ENCODE measurements at regions not wholly inside any gene's neighbourhood (a gene's known extent, or its start where the extent isn't known, plus 50 kb on each side); places are given as distances from the start of the nearest gene placed in this dataset.

DNA sequence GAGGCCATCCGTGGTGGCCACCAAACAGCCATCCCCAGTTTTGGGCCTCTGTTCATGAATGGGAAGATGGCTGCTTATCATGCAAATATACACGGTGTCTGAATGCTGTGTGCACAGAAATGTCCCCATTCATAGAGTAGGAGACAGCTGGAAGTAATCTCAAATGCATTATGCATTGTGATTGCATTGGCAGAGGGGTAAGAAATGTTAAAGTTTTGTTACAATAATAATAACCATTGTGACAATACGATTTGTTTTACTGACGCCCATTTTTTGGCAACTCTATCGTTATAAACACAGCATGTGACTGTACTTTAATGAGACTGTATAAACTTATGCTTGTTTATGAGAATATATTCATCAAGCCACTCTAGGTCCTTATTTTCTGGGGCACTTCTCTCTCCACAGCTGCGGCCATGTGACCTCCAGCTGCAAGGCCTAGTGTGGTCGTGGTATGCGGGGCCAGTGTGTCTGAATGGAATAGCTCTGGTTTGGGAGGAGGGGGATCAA lies 474.3 kb downstream of the VRK1 start:
- Histone ChIP-seq H3K27ac (ENCODE audit: extremely low read depth, low read depth, low read length) (no peak overlapping the region), H3K36me3 (ENCODE audit: control insufficient read depth in 2 of 2, insufficient read depth in 1 of 2, low read length in 2 of 2) (no peaks in the 10 kb centered on the region), H3K9me3 (ENCODE audit: control insufficient read depth, insufficient read depth, low read depth, low read length) (no peaks in the 10 kb centered on the region), H3K4me3 (ENCODE audit: low read depth, low read length) (no peak overlapping the region), H3K4me1 (ENCODE audit: control insufficient read depth, insufficient read depth, low read length) (no peaks in the 10 kb centered on the region)
- TF ChIP-seq ZNF324 (tag by site-specific recombination; IDR thresholded peaks at IDR 0.05): no peak
- TF ChIP-seq, protein P1, sequence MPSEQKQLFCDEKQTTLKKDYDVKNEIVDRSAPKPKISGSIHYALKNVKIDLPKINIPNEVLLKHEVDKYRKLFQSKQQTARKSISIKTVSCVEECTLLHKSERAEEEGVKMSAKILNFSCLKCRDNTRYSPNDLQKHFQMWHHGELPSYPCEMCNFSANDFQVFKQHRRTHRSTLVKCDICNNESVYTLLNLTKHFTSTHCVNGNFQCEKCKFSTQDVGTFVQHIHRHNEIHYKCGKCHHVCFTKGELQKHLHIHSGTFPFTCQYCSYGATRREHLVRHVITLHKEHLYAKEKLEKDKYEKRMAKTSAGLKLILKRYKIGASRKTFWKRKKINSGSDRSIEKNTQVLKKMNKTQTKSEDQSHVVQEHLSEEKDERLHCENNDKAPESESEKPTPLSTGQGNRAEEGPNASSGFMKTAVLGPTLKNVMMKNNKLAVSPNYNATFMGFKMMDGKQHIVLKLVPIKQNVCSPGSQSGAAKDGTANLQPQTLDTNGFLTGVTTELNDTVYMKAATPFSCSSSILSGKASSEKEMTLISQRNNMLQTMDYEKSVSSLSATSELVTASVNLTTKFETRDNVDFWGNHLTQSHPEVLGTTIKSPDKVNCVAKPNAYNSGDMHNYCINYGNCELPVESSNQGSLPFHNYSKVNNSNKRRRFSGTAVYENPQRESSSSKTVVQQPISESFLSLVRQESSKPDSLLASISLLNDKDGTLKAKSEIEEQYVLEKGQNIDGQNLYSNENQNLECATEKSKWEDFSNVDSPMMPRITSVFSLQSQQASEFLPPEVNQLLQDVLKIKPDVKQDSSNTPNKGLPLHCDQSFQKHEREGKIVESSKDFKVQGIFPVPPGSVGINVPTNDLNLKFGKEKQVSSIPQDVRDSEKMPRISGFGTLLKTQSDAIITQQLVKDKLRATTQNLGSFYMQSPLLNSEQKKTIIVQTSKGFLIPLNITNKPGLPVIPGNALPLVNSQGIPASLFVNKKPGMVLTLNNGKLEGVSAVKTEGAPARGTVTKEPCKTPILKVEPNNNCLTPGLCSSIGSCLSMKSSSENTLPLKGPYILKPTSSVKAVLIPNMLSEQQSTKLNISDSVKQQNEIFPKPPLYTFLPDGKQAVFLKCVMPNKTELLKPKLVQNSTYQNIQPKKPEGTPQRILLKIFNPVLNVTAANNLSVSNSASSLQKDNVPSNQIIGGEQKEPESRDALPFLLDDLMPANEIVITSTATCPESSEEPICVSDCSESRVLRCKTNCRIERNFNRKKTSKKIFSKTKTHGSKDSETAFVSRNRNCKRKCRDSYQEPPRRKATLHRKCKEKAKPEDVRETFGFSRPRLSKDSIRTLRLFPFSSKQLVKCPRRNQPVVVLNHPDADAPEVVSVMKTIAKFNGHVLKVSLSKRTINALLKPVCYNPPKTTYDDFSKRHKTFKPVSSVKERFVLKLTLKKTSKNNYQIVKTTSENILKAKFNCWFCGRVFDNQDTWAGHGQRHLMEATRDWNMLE (tag by site-specific recombination; conservative IDR thresholded peaks at IDR 0.05; ENCODE audit: low read depth): no peak
- TF ChIP-seq ZNF660 (tag by site-specific recombination; IDR thresholded peaks at IDR 0.05): no peak
- ChIA-PET CTCF (no interaction called here), POLR2A (no interaction called here)

DNA sequence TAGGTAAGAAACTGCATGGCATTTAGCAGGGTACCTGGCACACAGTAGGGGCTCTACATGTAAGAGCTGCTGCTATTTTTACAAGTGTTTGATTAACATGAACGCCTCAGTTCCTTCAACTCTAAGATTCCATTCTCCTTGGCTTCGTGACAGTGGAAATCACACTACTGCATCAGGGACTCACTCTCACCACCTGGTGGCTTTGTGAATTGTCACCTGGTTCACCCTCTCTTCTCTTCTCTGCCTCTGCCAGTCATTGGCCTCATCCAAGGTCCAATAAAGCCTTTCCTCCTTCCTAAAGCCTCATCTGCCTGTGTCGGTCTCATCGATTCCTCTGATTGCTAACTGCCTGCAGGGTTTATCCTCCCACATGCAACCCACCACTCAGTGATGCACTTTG lies 476.4 kb downstream of the VRK1 start:
- POLR2A ChIA-PET: no interaction called here
- Histone ChIP-seq H3K27ac (ENCODE audit: extremely low read depth, low read depth, low read length) (no peak overlapping the region), H3K36me3 (ENCODE audit: control insufficient read depth in 2 of 2, insufficient read depth in 1 of 2, low read length in 2 of 2) (no peaks in the 10 kb centered on the region), H3K4me1 (ENCODE audit: control insufficient read depth, insufficient read depth, low read length) (no peaks in the 10 kb centered on the region), H3K4me3 (ENCODE audit: low read depth, low read length) (no peak overlapping the region), H3K9me3 (ENCODE audit: control insufficient read depth, insufficient read depth, low read depth, low read length) (no peaks in the 10 kb centered on the region)
- TF ChIP-seq ZNF266 (tag by site-specific recombination; IDR thresholded peaks at IDR 0.05; ENCODE audit: low read depth) (no peak), ZFHX2 (tag by site-specific recombination; conservative IDR thresholded peaks at IDR 0.05) (no peak), HOXC10 (CRISPR knock-in tag; IDR thresholded peaks at IDR 0.05) (no peak), ZFP69B (tag by site-specific recombination; IDR thresholded peaks at IDR 0.05) (no peak), ZNF544 (tag by site-specific recombination; IDR thresholded peaks at IDR 0.05) (no peak), ZNF16 (tag by site-specific recombination; IDR thresholded peaks at IDR 0.05; ENCODE audit: low read depth) (no peak)
- TF ChIP-seq, protein P2, sequence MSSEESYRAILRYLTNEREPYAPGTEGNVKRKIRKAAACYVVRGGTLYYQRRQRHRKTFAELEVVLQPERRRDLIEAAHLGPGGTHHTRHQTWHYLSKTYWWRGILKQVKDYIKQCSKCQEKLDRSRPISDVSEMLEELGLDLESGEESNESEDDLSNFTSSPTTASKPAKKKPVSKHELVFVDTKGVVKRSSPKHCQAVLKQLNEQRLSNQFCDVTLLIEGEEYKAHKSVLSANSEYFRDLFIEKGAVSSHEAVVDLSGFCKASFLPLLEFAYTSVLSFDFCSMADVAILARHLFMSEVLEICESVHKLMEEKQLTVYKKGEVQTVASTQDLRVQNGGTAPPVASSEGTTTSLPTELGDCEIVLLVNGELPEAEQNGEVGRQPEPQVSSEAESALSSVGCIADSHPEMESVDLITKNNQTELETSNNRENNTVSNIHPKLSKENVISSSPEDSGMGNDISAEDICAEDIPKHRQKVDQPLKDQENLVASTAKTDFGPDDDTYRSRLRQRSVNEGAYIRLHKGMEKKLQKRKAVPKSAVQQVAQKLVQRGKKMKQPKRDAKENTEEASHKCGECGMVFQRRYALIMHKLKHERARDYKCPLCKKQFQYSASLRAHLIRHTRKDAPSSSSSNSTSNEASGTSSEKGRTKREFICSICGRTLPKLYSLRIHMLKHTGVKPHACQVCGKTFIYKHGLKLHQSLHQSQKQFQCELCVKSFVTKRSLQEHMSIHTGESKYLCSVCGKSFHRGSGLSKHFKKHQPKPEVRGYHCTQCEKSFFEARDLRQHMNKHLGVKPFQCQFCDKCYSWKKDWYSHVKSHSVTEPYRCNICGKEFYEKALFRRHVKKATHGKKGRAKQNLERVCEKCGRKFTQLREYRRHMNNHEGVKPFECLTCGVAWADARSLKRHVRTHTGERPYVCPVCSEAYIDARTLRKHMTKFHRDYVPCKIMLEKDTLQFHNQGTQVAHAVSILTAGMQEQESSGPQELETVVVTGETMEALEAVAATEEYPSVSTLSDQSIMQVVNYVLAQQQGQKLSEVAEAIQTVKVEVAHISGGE (tag by site-specific recombination; conservative IDR thresholded peaks at IDR 0.05; ENCODE audit: low read depth): no peak
- CTCF ChIA-PET: interaction anchor here (0.9 to 1.1 kb wide), 2 partner anchors 14 to 91 kb away, joined by 3 to 4 read pairs; no protein-coding TSS in a partner anchor

DNA sequence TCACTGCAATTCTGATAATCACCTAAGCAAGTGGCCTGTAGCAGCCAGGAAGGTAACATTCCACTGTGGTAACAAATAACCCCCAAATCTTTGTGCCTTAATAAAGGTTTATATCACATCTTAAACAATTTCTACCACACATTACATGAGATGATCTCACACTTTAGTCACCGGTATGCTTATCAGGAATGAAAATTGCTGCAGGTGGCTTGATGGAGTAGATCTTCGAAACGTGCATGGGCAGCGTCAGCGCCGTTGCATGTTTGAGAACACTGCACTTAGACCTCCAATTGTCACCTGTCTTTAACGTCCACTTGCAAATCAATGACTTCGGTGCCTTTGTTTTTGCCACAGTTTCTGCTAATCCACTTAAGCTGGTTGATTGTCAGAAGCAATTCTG lies 477.4 kb downstream of the VRK1 start:
- TF ChIP-seq ZNF768 (tag by site-specific recombination; IDR thresholded peaks at IDR 0.05) (no peak), ZNF221 (tag by site-specific recombination; IDR thresholded peaks at IDR 0.05; ENCODE audit: borderline replicate concordance) (no peak), ZNF549 (tag by site-specific recombination; IDR thresholded peaks at IDR 0.05) (no peak)
- TF ChIP-seq, protein P3, sequence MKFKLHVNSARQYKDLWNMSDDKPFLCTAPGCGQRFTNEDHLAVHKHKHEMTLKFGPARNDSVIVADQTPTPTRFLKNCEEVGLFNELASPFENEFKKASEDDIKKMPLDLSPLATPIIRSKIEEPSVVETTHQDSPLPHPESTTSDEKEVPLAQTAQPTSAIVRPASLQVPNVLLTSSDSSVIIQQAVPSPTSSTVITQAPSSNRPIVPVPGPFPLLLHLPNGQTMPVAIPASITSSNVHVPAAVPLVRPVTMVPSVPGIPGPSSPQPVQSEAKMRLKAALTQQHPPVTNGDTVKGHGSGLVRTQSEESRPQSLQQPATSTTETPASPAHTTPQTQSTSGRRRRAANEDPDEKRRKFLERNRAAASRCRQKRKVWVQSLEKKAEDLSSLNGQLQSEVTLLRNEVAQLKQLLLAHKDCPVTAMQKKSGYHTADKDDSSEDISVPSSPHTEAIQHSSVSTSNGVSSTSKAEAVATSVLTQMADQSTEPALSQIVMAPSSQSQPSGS (tag by site-specific recombination; IDR thresholded peaks at IDR 0.05; ENCODE audit: low read depth): no peak
- TF ChIP-seq, protein P4, sequence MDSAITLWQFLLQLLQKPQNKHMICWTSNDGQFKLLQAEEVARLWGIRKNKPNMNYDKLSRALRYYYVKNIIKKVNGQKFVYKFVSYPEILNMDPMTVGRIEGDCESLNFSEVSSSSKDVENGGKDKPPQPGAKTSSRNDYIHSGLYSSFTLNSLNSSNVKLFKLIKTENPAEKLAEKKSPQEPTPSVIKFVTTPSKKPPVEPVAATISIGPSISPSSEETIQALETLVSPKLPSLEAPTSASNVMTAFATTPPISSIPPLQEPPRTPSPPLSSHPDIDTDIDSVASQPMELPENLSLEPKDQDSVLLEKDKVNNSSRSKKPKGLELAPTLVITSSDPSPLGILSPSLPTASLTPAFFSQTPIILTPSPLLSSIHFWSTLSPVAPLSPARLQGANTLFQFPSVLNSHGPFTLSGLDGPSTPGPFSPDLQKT (IDR thresholded peaks at IDR 0.05; ENCODE audit: borderline replicate concordance, low read depth, low read length): no peak
- Histone ChIP-seq H3K4me1 (ENCODE audit: control insufficient read depth, insufficient read depth, low read length) (no peaks in the 10 kb centered on the region), H3K27ac (ENCODE audit: extremely low read depth, low read depth, low read length) (no peak overlapping the region), H3K4me3 (ENCODE audit: low read depth, low read length) (no peak overlapping the region), H3K9me3 (ENCODE audit: control insufficient read depth, insufficient read depth, low read depth, low read length) (no peaks in the 10 kb centered on the region), H3K36me3 (ENCODE audit: control insufficient read depth in 2 of 2, insufficient read depth in 1 of 2, low read length in 2 of 2) (no peaks in the 10 kb centered on the region)
- POLR2A ChIA-PET: no interaction called here
- CTCF ChIA-PET: interaction anchor here (1.1 kb wide), 1 partner anchor 13 kb away, joined by 3 read pairs; no protein-coding TSS in a partner anchor
